Nephron (organoid): ENCODE measurements at regions not wholly inside any gene's neighbourhood (a gene's known extent, or its start where the extent isn't known, plus 50 kb on each side); places are given as distances from the start of the nearest gene placed in this dataset.

Experiments used
- H3K27ac Mint-ChIP-seq, 3 experiments: 2 replicates each; pipeline ENCODE4 v1.8.0; 2020; ENCODE audit warnings: mixed read lengths in 3 of 3, mild to moderate bottlenecking in 2 of 3, moderate library complexity in 1 of 3
- H3K27me3 Mint-ChIP-seq: 2 replicates; pipeline ENCODE4 v1.8.0; 2021; ENCODE audit warnings: low read depth, mild to moderate bottlenecking, moderate library complexity, mixed read lengths
- H3K36me3 Mint-ChIP-seq: 2 replicates; pipeline ENCODE4 v1.8.0; 2020; ENCODE audit warnings: low read depth, mixed read lengths
- H3K4me1 Mint-ChIP-seq: 2 replicates; pipeline ENCODE4 v1.8.0; 2020; ENCODE audit warnings: mixed read lengths
- H3K4me3 Mint-ChIP-seq, 3 experiments: 2 replicates each; pipeline ENCODE4 v1.8.0; 2020; ENCODE audit warnings: mild to moderate bottlenecking in 3 of 3, mixed read lengths in 3 of 3, moderate library complexity in 2 of 3
- H3K9me3 Mint-ChIP-seq: 2 replicates; pipeline ENCODE4 v1.8.0; 2020; ENCODE audit warnings: mixed read lengths
- TF ChIP-seq, protein P1 (sequence below), 3 experiments: fragments of 200-600 bp; sonication (generic); IDR thresholded peaks; one replicate each; pipeline ENCODE4 v1.5.0; 2021; ENCODE audit warnings: antibody characterized with exemption in 3 of 3; ENCODE audit not compliant: unreplicated experiment in 3 of 3

DNA sequence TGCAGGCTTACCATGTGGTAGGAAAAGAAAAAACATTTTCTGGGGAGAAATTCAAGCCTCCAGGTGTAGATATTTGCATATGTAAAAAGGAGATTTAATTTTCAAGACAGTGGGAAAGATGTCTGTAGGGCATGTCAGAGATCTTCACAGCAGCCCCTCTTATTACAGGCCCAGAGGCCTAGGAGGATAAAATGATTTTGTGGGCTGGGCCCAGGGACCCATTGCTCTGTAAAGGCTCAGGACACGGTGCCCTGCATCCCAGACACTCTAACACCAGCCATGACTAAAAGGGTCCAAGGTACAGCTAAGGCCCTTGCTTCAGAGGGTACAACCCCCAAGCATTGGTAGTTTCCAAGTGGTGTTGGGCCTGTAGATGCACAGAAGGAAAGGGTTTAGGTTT is 680.1 kb downstream of the IGSF11 start:
- TF ChIP-seq, protein P1, sequence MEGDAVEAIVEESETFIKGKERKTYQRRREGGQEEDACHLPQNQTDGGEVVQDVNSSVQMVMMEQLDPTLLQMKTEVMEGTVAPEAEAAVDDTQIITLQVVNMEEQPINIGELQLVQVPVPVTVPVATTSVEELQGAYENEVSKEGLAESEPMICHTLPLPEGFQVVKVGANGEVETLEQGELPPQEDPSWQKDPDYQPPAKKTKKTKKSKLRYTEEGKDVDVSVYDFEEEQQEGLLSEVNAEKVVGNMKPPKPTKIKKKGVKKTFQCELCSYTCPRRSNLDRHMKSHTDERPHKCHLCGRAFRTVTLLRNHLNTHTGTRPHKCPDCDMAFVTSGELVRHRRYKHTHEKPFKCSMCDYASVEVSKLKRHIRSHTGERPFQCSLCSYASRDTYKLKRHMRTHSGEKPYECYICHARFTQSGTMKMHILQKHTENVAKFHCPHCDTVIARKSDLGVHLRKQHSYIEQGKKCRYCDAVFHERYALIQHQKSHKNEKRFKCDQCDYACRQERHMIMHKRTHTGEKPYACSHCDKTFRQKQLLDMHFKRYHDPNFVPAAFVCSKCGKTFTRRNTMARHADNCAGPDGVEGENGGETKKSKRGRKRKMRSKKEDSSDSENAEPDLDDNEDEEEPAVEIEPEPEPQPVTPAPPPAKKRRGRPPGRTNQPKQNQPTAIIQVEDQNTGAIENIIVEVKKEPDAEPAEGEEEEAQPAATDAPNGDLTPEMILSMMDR (IDR thresholded peaks at IDR 0.05; ENCODE audit: unreplicated experiment in 3 of 3), result no peak
- Mint-ChIP-seq H3K27ac (no peak overlapping the region), H3K36me3 (peaks cover 6% of the 10 kb centered on the region), H3K4me1 (no peaks in the 10 kb centered on the region), H3K9me3 (peaks cover 46% of the 10 kb centered on the region), H3K27me3 (no peaks in the 10 kb centered on the region), H3K4me3 (no peak overlapping the region)

DNA sequence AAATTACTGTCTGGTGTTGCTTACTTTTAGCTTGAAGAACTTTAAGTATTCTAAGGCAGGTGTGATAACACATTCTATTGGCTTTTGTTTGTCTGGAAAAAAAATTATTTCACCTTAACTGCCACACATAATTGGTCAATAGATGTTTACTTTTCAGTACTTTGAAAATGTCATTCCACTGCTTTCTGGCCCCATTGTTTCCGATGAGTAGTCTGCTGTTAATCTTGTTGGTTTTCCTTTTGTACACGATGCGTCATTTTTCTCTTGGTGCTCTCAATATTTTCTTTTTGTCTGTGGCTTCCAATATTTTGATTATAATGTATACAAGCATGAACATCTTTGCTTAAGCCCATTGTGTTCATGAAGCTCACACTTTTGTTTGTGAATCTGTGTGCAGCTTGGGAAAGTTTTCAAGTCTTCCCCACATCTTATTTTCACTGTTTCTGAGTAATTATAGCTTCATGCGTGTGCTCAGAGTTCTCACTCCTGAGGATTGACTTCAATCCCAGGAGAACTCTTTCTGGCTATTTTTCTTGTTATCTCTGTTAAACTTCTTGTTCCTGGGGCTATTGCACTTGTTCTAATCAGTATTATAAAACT is 664.7 kb downstream of the IGSF11 start:
- H3K27me3 Mint-ChIP-seq, result no peaks in the 10 kb centered on the region
- peaks cover 15% of the 10 kb centered on the region for H3K9me3 Mint-ChIP-seq
- H3K4me1 Mint-ChIP-seq, result no peaks in the 10 kb centered on the region
- TF ChIP-seq, protein P1 (IDR thresholded peaks at IDR 0.05; ENCODE audit: unreplicated experiment in 3 of 3), result no peak
- H3K27ac Mint-ChIP-seq, result no peak overlapping the region
- no peak overlapping the region for H3K4me3 Mint-ChIP-seq
- no peaks in the 10 kb centered on the region for H3K36me3 Mint-ChIP-seq

DNA sequence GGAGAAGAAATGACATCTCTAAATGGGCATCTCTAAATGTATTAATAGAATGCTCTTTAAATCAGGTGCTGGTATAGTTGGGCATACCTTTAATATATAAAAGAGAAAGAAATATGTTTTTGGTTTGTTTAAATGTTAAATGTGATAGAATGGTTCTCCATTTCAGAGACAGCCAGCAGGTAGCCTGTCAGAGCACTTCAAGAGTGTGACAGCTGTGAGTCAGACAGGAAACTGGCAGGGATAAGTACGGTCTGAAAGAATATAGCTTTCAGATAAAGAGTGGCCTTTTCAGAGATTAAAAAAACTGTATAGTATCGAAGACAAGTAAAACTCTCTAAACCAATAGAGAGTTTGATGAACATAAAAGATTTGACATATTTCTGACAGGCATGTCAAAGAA is 654.1 kb downstream of the IGSF11 start:
- H3K4me3 Mint-ChIP-seq, result no peak overlapping the region
- TF ChIP-seq, protein P1 (IDR thresholded peaks at IDR 0.05; ENCODE audit: unreplicated experiment in 3 of 3), result no peak
- H3K36me3 Mint-ChIP-seq, result no peaks in the 10 kb centered on the region
- no peaks in the 10 kb centered on the region for H3K27me3 Mint-ChIP-seq
- H3K9me3 Mint-ChIP-seq, result no peaks in the 10 kb centered on the region
- H3K4me1 Mint-ChIP-seq, result no peaks in the 10 kb centered on the region
- H3K27ac Mint-ChIP-seq, result no peak overlapping the region

DNA sequence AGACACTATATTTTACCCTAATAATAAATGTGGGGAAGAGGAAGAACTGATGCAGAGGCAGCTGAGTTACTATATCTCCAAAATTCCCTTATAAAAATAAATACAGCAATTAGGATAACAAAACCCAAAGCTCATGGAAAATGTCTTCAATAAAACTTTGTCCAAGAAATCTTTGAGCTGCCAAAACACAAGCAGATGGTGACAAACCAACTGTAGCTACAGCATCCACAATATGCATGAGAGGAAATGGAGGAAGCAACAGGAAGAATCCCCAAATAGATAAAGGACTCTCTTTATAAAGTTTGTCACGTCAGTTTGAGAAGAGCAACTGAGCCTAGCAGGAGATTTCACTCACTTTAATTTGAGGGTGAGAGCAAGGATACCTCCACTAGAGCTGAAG is 638.2 kb downstream of the IGSF11 start:
- H3K27ac Mint-ChIP-seq, result no peak overlapping the region
- H3K4me1 Mint-ChIP-seq, result no peaks in the 10 kb centered on the region
- no peaks in the 10 kb centered on the region for H3K9me3 Mint-ChIP-seq
- no peaks in the 10 kb centered on the region for H3K36me3 Mint-ChIP-seq
- H3K4me3 Mint-ChIP-seq, result no peak overlapping the region
- TF ChIP-seq, protein P1 (IDR thresholded peaks at IDR 0.05; ENCODE audit: unreplicated experiment in 3 of 3), result no peak
- no peaks in the 10 kb centered on the region for H3K27me3 Mint-ChIP-seq

DNA sequence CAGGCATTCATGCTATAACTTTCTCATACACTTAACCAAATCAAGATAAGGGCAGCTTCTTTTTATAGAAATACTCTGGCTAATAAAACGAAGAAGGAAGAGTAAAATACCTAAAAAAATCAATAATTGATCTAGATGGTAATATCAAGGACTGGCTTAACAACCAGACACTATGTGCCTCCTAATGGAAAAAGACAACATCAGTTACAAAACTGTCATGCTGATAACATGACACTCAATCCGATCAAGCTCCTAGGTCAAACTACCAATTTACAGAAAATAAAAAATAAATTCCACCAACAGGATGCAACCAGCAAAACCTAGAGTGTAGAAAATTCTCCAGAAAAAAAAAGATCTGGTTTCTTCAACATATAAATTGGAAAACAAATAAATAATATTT is 634.6 kb downstream of the IGSF11 start:
- Mint-ChIP-seq H3K4me3 (no peak overlapping the region), H3K9me3 (no peaks in the 10 kb centered on the region), H3K4me1 (no peaks in the 10 kb centered on the region), H3K36me3 (no peaks in the 10 kb centered on the region), H3K27ac (no peak overlapping the region), H3K27me3 (no peaks in the 10 kb centered on the region)
- TF ChIP-seq, protein P1 (IDR thresholded peaks at IDR 0.05; ENCODE audit: unreplicated experiment in 3 of 3), result no peak

DNA sequence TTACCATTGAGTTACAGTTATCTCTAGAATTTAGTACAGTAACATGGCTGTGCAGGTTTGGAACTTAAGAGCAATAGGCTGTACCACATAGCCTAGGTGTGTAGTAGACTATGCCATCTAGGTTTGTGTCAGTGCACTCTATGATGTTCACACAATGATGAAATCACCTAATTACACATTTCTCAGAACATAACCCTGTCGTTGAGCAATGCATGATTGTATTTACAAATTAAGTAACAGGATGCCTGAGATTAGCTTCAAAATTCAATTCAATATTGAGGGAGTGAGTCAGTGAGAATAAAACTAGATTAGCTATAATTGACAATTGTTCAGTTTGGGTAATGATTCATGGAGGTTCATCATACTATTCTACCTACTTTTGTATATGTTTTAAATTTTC is 633.8 kb downstream of the IGSF11 start:
- Mint-ChIP-seq H3K4me3 (no peak overlapping the region), H3K9me3 (no peaks in the 10 kb centered on the region), H3K27ac (no peak overlapping the region), H3K36me3 (no peaks in the 10 kb centered on the region), H3K4me1 (no peaks in the 10 kb centered on the region), H3K27me3 (no peaks in the 10 kb centered on the region)
- TF ChIP-seq, protein P1 (IDR thresholded peaks at IDR 0.05; ENCODE audit: unreplicated experiment in 3 of 3), result no peak
